ENCODE measurements at regions not wholly inside any gene's neighbourhood (a gene's known extent, or its start where the extent isn't known, plus 50 kb on each side); places are given as distances from the start of the nearest gene placed in this dataset.

GRCh38 chr17:71057448-71057847 lies 888.1 kb downstream of the KCNJ2 start:
- DNase-seq: no peak
- Histone ChIP-seq H3K36me3 (ENCODE audit: low read depth) (no peaks in the 10 kb centered on the region), H4K20me1 (ENCODE audit: insufficient read depth) (no peaks in the 10 kb centered on the region), H3K4me1 (replicated peaks; ENCODE audit: insufficient read depth) (0 out of 2 replicates have a peak, but pooled peaks cover 9% of the 10 kb centered on the region), H3K9me2 (ENCODE audit: insufficient read depth) (no peaks in the 10 kb centered on the region), H3K4me2 (no peak overlapping the region), H3K27me3 (ENCODE audit: insufficient read depth, low read depth) (no peaks in the 10 kb centered on the region), H3K27ac (no peak overlapping the region), H3F3A (ENCODE audit: insufficient read depth, low read depth) (no peaks in the 10 kb centered on the region), H2AFZ (no peak overlapping the region), H3K9me3 (ENCODE audit: insufficient read depth, low read depth) (no peaks in the 10 kb centered on the region), H3K4me3 (no peak overlapping the region), H3K79me2 (ENCODE audit: low read depth) (no peaks in the 10 kb centered on the region)
- intact Hi-C loops (cut with micrococcal nuclease; ENCODE audit: unreplicated experiment): no loop called here
- POLR2A ChIA-PET (ENCODE audit: unreplicated experiment): no interaction called here
- BruUV-seq (replicated peaks): no TSS peak
- CTCF ChIA-PET: interaction anchor here (0.7 kb wide), 1 partner anchor 1068 kb away, joined by 3 read pairs; no protein-coding TSS in a partner anchor
- TF ChIP-seq EZH2 (IDR thresholded peaks at IDR 0.05; ENCODE audit: low read depth): no peak
- TF ChIP-seq, protein P1, sequence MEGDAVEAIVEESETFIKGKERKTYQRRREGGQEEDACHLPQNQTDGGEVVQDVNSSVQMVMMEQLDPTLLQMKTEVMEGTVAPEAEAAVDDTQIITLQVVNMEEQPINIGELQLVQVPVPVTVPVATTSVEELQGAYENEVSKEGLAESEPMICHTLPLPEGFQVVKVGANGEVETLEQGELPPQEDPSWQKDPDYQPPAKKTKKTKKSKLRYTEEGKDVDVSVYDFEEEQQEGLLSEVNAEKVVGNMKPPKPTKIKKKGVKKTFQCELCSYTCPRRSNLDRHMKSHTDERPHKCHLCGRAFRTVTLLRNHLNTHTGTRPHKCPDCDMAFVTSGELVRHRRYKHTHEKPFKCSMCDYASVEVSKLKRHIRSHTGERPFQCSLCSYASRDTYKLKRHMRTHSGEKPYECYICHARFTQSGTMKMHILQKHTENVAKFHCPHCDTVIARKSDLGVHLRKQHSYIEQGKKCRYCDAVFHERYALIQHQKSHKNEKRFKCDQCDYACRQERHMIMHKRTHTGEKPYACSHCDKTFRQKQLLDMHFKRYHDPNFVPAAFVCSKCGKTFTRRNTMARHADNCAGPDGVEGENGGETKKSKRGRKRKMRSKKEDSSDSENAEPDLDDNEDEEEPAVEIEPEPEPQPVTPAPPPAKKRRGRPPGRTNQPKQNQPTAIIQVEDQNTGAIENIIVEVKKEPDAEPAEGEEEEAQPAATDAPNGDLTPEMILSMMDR (conservative IDR thresholded peaks at IDR 0.05): no peak

DNA sequence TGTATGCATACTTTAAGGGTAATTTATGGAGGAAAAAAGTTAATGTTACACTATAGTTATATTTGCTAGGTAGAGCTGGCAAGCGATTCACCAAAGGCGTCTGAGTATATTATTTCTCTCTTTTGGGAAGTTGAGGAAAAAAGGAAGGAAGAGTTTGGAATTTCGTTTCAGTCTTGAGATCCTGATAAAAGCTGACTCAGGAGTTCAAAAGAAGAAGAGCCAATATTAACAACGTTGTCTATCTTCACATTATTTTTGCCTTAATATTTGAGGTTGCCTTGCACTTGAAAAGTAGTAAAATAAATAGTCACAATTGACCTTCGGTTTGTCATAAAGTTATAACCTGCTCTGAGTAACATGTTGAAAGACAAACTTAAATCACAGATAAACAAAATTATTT lies 888.6 kb downstream of the KCNJ2 start:
- 0 out of 2 replicates have a peak, but pooled peaks cover 9% of the 10 kb centered on the region for H3K4me1 ChIP-seq (replicated peaks; ENCODE audit: insufficient read depth)
- no peaks in the 10 kb centered on the region for H3K27me3 ChIP-seq (ENCODE audit: insufficient read depth, low read depth)
- H3K36me3 ChIP-seq (ENCODE audit: low read depth): no peaks in the 10 kb centered on the region
- no peak for DNase-seq
- BruUV-seq (replicated peaks): no TSS peak
- POLR2A ChIA-PET (ENCODE audit: unreplicated experiment): no interaction called here
- H3K4me3 ChIP-seq: no peak overlapping the region
- H3K4me2 ChIP-seq: no peak overlapping the region
- intact Hi-C loops (cut with micrococcal nuclease; ENCODE audit: unreplicated experiment): no loop called here
- no peaks in the 10 kb centered on the region for H3K9me3 ChIP-seq (ENCODE audit: insufficient read depth, low read depth)
- H3F3A ChIP-seq (ENCODE audit: insufficient read depth, low read depth): no peaks in the 10 kb centered on the region
- H3K9me2 ChIP-seq (ENCODE audit: insufficient read depth): no peaks in the 10 kb centered on the region
- no peaks in the 10 kb centered on the region for H4K20me1 ChIP-seq (ENCODE audit: insufficient read depth)
- no peaks in the 10 kb centered on the region for H3K79me2 ChIP-seq (ENCODE audit: low read depth)
- CTCF ChIA-PET: no interaction called here
- H2AFZ ChIP-seq: no peak overlapping the region
- TF ChIP-seq EZH2 (IDR thresholded peaks at IDR 0.05; ENCODE audit: low read depth): no peak
- TF ChIP-seq, protein P1 (conservative IDR thresholded peaks at IDR 0.05): no peak
- no peak overlapping the region for H3K27ac ChIP-seq

DNA sequence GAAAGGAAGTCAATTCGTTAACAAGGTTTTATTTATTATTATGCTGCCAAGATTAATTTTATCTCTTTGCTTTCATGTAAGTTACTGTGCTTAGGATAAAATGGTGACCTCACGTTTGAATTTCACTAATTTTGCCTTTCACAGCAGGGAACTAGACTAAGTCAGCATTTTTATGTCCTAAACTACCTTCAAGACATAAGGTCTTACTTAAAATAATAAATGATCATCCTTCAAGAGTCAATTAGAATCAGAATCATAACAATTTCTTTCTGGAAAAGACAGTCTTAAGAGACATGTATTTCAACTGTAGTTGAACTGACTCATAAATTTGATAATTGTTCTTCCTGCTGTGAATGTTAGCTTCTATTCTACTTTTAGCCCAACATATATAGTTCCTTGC lies 893.8 kb downstream of the KCNJ2 start:
- Histone ChIP-seq H4K20me1 (ENCODE audit: insufficient read depth) (no peaks in the 10 kb centered on the region), H3K27ac (no peak overlapping the region), H2AFZ (0 out of 2 replicates have a peak overlapping the region, but pooled peaks have one; percentile 33), H3K79me2 (ENCODE audit: low read depth) (no peaks in the 10 kb centered on the region), H3K4me1 (replicated peaks; ENCODE audit: insufficient read depth) (no peaks in the 10 kb centered on the region), H3F3A (ENCODE audit: insufficient read depth, low read depth) (no peaks in the 10 kb centered on the region), H3K36me3 (ENCODE audit: low read depth) (no peaks in the 10 kb centered on the region), H3K4me3 (no peak overlapping the region), H3K27me3 (ENCODE audit: insufficient read depth, low read depth) (no peaks in the 10 kb centered on the region), H3K9me2 (ENCODE audit: insufficient read depth) (no peaks in the 10 kb centered on the region), H3K4me2 (no peak overlapping the region), H3K9me3 (ENCODE audit: insufficient read depth, low read depth) (no peaks in the 10 kb centered on the region; the same call in 1 of the 2 replicates)
- CTCF ChIA-PET: no interaction called here
- no peak for TF ChIP-seq EZH2 (IDR thresholded peaks at IDR 0.05; ENCODE audit: low read depth)
- TF ChIP-seq, protein P1 (conservative IDR thresholded peaks at IDR 0.05): no peak
- POLR2A ChIA-PET (ENCODE audit: unreplicated experiment): interaction anchor here (0.7 kb wide), 1 partner anchor 12 kb away, joined by 3 read pairs; no protein-coding TSS in a partner anchor
- intact Hi-C loops (cut with micrococcal nuclease; ENCODE audit: unreplicated experiment): no loop called here
- DNase-seq: no peak
- BruUV-seq (replicated peaks): no TSS peak

Data from PC-9 (cell line).